GM12874 (cell line): ENCODE measurements at regions not wholly inside any gene's neighbourhood (a gene's known extent, or its start where the extent isn't known, plus 50 kb on each side); places are given as distances from the start of the nearest gene placed in this dataset.

Experiments used
- TF ChIP-seq, protein P1 (sequence below): IDR thresholded peaks from 2 replicates; pipeline ENCODE4 v1.5.1; 2011; ENCODE audit warnings: low read depth, mild to moderate bottlenecking, control low read depth, low read length, moderate library complexity; ENCODE audit not compliant: insufficient read depth

DNA sequence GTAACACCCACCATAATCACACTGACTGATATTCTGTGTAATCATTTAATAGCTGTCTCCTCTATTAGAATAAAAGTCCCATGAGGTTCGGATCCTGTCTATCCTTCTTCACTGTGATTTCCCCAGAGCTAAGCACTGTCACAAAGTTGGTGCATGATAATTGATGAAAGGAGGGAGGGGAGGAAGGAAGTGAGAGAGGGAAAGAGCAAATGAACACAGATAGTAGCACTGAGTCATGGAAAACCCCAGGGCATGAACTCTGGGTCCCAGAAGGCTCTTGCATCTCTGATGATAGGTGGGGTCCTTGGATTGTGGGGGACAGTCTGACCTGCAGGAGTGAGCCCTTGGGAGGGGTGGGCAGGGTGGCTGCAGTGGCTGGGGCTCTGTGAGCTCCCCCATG, 294.1 kb downstream of the LRFN2 start:
- TF ChIP-seq, protein P1, sequence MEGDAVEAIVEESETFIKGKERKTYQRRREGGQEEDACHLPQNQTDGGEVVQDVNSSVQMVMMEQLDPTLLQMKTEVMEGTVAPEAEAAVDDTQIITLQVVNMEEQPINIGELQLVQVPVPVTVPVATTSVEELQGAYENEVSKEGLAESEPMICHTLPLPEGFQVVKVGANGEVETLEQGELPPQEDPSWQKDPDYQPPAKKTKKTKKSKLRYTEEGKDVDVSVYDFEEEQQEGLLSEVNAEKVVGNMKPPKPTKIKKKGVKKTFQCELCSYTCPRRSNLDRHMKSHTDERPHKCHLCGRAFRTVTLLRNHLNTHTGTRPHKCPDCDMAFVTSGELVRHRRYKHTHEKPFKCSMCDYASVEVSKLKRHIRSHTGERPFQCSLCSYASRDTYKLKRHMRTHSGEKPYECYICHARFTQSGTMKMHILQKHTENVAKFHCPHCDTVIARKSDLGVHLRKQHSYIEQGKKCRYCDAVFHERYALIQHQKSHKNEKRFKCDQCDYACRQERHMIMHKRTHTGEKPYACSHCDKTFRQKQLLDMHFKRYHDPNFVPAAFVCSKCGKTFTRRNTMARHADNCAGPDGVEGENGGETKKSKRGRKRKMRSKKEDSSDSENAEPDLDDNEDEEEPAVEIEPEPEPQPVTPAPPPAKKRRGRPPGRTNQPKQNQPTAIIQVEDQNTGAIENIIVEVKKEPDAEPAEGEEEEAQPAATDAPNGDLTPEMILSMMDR: no peak

DNA sequence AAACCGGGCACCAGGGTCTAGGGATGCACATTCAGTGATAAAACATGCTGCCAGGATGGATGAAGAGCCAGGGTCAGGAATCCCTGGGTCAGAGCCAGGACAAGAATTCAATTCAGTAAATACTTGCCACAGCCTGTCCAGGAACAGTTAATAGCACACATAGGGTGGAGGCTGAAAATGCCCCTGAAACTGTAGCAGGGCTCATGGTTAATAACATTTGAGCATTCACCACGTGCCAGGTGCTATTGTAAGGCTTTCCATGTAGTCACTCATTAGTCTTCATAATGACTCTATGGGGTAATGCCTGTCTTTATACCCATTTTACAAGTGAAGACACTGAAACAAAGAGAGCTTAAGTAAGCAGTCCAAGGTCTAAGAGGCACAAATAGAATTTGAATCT, 296.3 kb downstream of the LRFN2 start:
- TF ChIP-seq, protein P1: no peak

DNA sequence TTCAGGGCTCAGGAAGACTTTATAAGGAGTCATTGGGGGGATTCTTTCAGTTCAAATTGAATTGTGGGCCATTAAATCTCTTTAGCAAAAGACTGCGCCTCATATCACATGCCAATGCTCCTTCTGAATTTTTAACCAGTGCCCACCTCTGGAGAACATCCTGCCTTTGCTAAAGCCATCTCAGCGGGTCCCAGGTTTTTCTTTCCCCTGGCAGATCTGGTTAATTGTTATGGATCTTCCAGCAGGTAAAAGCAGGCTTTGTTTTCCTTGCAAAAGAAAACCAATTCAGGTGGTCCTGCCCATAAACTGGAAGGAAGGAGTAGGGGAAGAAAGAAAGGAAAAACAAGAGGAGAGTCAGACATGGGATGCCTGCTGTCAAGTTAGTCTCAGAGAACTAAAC, 298.2 kb downstream of the LRFN2 start:
- TF ChIP-seq, protein P1: no peak

DNA sequence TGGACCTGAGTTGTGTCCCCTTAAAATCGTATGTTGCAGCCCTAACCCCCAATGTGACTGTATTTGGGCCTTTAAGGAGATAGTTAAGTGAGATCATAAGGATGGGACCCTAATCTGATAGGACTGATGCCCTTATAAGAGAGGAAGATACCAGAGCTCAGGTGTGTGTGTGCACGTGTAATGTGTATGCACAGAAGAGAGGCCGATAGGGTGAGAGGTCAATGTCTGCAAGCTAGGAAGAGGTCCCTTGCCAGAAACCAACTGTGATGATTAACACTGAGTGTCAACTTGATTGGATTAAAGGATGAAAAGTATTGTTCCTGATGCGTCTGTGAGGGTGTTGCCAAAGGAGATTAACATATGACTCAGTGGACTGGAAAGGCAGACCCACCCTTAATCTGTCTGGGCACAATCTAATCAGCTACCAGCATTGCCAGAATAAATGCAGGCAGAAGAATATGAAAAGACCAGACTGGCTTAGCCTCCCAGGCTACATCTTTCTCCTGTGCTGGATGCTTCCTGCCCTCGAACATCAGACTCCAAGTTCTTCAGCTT, 299.8 kb downstream of the LRFN2 start:
- TF ChIP-seq, protein P1: no peak

DNA sequence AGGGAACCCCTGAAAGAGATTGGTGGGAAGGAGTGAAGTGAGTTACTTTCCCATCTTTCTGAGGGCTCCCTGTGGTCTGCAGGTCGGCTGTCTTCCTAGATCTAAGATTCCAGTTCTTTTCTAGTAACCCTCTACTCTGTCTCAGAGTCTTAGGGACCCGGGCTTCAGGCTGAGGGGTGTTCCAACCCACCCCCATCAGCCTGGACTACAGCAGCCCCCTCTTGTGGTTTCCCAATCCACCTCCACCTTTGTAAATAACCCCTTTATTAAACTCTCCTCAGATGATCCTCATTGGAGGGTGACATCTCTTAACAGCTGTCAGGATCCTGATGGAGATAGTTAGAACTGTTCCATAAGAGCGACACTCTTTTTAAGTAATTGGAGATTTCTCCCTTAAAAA, 300.4 kb downstream of the LRFN2 start:
- TF ChIP-seq, protein P1: no peak

DNA sequence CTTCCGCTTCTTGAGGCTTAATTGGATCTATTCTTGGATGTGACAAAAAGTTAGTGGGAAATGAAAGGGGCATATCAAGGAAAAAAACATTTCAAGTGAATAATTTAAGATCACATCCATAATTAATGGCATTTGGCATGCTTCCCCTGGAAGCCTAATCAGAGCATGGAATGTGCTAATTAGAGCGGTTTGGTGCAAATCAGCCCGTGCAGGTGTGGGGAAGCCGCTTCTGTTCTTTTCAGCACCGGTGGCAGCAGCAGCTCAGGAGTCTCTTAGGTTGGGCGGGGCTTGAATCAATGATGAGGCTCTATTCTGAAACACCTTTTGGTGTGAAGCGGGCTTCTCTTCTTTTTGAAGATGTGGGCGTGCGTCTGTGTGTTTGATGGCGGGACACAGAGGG, 301.2 kb downstream of the LRFN2 start:
- TF ChIP-seq, protein P1: no peak

DNA sequence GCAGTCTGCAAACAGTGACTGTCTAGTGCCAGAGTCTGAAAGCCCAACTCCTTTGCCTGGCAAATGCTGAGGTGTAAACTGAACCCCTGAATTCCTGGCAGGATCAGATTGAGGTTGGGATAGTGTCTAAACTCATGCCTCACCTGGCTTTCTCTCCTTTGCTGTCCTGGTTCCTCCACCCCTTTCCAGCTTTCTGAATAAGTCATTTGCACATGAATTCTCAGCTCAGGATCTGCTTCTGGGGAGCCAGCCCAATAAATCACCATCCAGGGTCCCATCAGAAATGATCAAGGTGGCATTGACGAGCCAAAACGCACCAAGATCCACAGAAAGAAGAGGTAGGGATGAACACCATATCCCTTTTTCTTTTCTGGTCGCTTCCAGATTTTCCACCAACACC, 301.6 kb downstream of the LRFN2 start:
- TF ChIP-seq, protein P1: no peak
